Astrocyte of the cerebellum (primary cell): ENCODE measurements at regions not wholly inside any gene's neighbourhood (a gene's known extent, or its start where the extent isn't known, plus 50 kb on each side); places are given as distances from the start of the nearest gene placed in this dataset.

Experiments
- DNase-seq: peaks from one replicate; pipeline ENCODE4 v3.0.0-alpha.2; 2011; ENCODE audit warnings: low read depth
- H3K4me3 ChIP-seq: 2 replicates; pipeline ENCODE4 v1.5.1; 2011; ENCODE audit warnings: mild to moderate bottlenecking, low read depth, low read length, moderate library complexity
- CTCF ChIP-seq: IDR thresholded peaks from 2 replicates; pipeline ENCODE4 v1.5.1; 2012; ENCODE audit warnings: low read length, low read depth, moderate library complexity, mild to moderate bottlenecking; ENCODE audit errors: missing control alignments
- in situ Hi-C: cut with HindIII; loops from 2 replicates; pipeline ENCODE4 v1.10.0; 2017; ENCODE audit warnings: low sequenced_read_pairs

GRCh38 chr16:54407596-54407995, 121.0 kb upstream of the IRX3 start:
- DNase-seq: peak; percentile 58
- in situ Hi-C loops: no loop called here
- no peak for TF ChIP-seq CTCF
- H3K4me3 ChIP-seq: no peak overlapping the region

GRCh38 chr16:54405478-54405877, 118.9 kb upstream of the IRX3 start:
- no peak overlapping the region for H3K4me3 ChIP-seq
- DNase-seq: no peak
- no peak for TF ChIP-seq CTCF
- in situ Hi-C loops: no loop called here

GRCh38 chr16:54403580-54403979, 117.0 kb upstream of the IRX3 start:
- in situ Hi-C loops: no loop called here
- no peak for DNase-seq
- TF ChIP-seq CTCF: no peak
- H3K4me3 ChIP-seq: no peak overlapping the region

GRCh38 chr16:54402873-54403272, 116.3 kb upstream of the IRX3 start:
- in situ Hi-C loops: no loop called here
- no peak overlapping the region for H3K4me3 ChIP-seq
- DNase-seq: no peak
- no peak for TF ChIP-seq CTCF

GRCh38 chr16:54402270-54402669, 115.7 kb upstream of the IRX3 start:
- DNase-seq: no peak
- in situ Hi-C loops: no loop called here

GRCh38 chr16:54400261-54400660, 113.7 kb upstream of the IRX3 start:
- TF ChIP-seq CTCF: no peak
- no peak for DNase-seq
- in situ Hi-C loops: no loop called here

More at GRCh38 chr16:54402270-54402669, 115.7 kb upstream of the IRX3 start:
- no peak for TF ChIP-seq CTCF
- no peak overlapping the region for H3K4me3 ChIP-seq

GRCh38 chr16:54398986-54399385, 112.4 kb upstream of the IRX3 start:
- DNase-seq: no peak
- no peak for TF ChIP-seq CTCF
- no peak overlapping the region for H3K4me3 ChIP-seq
- in situ Hi-C loops: no loop called here

More at GRCh38 chr16:54400261-54400660, 113.7 kb upstream of the IRX3 start:
- H3K4me3 ChIP-seq: no peak overlapping the region
